ENCODE measurements at regions not wholly inside any gene's neighbourhood (a gene's known extent, or its start where the extent isn't known, plus 50 kb on each side); places are given as distances from the start of the nearest gene placed in this dataset.

DNA sequence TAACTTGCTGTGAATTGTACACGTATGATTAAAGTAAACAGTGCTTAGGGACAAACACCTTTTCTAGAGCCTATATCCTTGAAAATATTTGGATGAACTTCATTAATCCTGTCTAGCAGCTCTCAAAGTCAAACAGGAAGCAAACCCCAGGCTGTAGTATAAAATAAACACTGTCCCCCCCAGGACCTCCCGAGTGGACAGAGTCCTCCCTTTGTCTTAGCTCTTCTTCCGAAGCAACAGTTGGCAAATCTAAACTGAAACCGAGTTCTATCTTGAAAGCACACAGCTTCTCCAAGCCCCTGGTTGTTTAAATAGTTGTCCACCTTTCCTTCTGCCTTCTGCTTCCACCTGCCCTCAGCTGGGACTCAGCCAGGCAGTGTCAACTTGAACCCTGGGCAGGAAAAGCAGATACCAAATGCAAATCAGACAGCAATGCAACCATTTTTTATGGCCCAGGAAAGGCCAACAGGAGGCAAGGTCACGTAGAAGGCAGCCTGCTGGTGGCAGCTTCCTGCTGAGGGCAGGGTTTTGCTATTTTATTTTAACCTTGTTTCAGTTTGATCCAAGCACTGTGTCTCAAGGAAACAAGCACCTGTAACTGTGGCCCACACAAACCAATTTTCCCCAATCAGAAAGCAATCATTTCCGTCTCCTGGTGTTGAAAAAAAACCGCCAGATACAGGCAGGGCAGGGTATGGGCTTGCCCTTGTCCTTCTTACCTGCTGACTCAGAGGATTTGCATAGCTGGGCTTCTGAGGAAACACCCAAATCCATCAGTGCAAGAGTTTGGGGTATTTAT lies 110.3 kb upstream of the KIT start:
- Histone ChIP-seq H3K4me3 (replicated peaks in 1 of 3; ENCODE audit: insufficient read depth in 1 of 3, low read depth in 1 of 3, low read length in 3 of 3) (no peak overlapping the region), H3K9me1 (replicated peaks; ENCODE audit: control insufficient read depth, extremely low read depth, insufficient read depth, low read length) (no peaks in the 10 kb centered on the region), H3K4me1 (ENCODE audit: control insufficient read depth, extremely low read depth, insufficient read depth, low read length) (no peaks in the 10 kb centered on the region), H3K27me3 (ENCODE audit: control insufficient read depth in 2 of 2, insufficient read depth in 2 of 2, low read length in 2 of 2) (no peaks in the 10 kb centered on the region), H3K79me2 (ENCODE audit: control insufficient read depth, insufficient read depth, low read length) (no peaks in the 10 kb centered on the region), H2AFZ (ENCODE audit: low read depth, low read length) (no peak overlapping the region), H4K20me1 (replicated peaks; ENCODE audit: control insufficient read depth, extremely low read depth, insufficient read depth, low read length) (no peaks in the 10 kb centered on the region), H3K27ac (ENCODE audit: insufficient read depth, low read depth, low read length) (no peak overlapping the region), H3K9ac (replicated peaks; ENCODE audit: extremely low read depth, insufficient read depth, low read length) (no peak overlapping the region), H3K4me2 (ENCODE audit: insufficient read depth, low read length) (no peak overlapping the region), H3K36me3 (ENCODE audit: control insufficient read depth in 2 of 2, extremely low read depth in 1 of 2, insufficient read depth in 2 of 2, low read length in 2 of 2) (no peaks in the 10 kb centered on the region), H3K9me3 (replicated peaks; ENCODE audit: control insufficient read depth, insufficient read depth, low read length) (no peaks in the 10 kb centered on the region)
- dilution Hi-C loops (cut with MboI; ENCODE audit: extremely low pct_ligation_motif_present, low sequenced_read_pairs), result no loop called here
- intact Hi-C loops (cut with micrococcal nuclease), result no loop called here
- no peak for TF ChIP-seq JUN (IDR thresholded peaks at IDR 0.05; ENCODE audit: borderline replicate concordance, insufficient read depth, insufficient read length, low read depth)
- BruUV-seq (replicated peaks), result no TSS peak
- POLR2A ChIA-PET, result no interaction called here
- FAIRE-seq, result no peak
- DNase-seq (ENCODE audit: low read depth, low spot score), result no peak
- CTCF ChIA-PET, result no interaction called here

DNA sequence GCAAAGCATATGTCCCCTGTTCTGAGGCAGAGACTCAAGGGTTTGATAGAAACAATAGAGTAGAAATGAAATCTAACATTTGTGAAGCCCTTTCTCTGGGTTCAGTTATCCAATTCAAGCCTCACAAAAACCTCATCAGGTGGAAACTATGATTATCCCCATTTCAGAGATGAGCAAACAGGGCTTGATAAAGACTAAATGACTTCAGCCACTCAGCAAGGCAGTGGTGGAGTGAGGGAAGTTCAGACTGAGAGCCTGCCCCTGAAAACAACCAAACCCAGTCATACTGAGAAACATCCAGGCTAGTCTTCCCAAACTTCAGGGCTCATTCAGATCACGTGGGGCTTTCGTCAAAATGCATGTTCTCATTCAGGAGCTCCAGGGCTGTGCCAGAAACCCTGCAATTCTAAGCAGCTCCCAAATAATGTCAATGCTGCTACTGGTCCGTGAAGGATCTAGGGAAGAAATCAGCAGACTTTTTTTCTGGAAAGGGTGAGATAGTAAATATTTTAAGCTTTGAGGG lies 109.6 kb upstream of the KIT start:
- dilution Hi-C loops (cut with MboI; ENCODE audit: extremely low pct_ligation_motif_present, low sequenced_read_pairs), result no loop called here
- H3K9me1 ChIP-seq (replicated peaks; ENCODE audit: control insufficient read depth, extremely low read depth, insufficient read depth, low read length), result no peaks in the 10 kb centered on the region
- ChIA-PET CTCF (no interaction called here), POLR2A (no interaction called here)
- no peaks in the 10 kb centered on the region for H3K79me2 ChIP-seq (ENCODE audit: control insufficient read depth, insufficient read depth, low read length)
- H4K20me1 ChIP-seq (replicated peaks; ENCODE audit: control insufficient read depth, extremely low read depth, insufficient read depth, low read length), result no peaks in the 10 kb centered on the region
- BruUV-seq (replicated peaks), result no TSS peak
- H3K27ac ChIP-seq (ENCODE audit: insufficient read depth, low read depth, low read length), result no peak overlapping the region
- no peaks in the 10 kb centered on the region for H3K27me3 ChIP-seq (ENCODE audit: control insufficient read depth in 2 of 2, insufficient read depth in 2 of 2, low read length in 2 of 2)
- no peaks in the 10 kb centered on the region for H3K36me3 ChIP-seq (ENCODE audit: control insufficient read depth in 2 of 2, extremely low read depth in 1 of 2, insufficient read depth in 2 of 2, low read length in 2 of 2)
- H3K4me1 ChIP-seq (ENCODE audit: control insufficient read depth, extremely low read depth, insufficient read depth, low read length), result no peaks in the 10 kb centered on the region
- intact Hi-C loops (cut with micrococcal nuclease), result no loop called here
- no peak overlapping the region for H3K4me2 ChIP-seq (ENCODE audit: insufficient read depth, low read length)
- no peak overlapping the region for H2AFZ ChIP-seq (ENCODE audit: low read depth, low read length)
- no peaks in the 10 kb centered on the region for H3K9me3 ChIP-seq (replicated peaks; ENCODE audit: control insufficient read depth, insufficient read depth, low read length)
- H3K9ac ChIP-seq (replicated peaks; ENCODE audit: extremely low read depth, insufficient read depth, low read length), result no peak overlapping the region
- no peak overlapping the region for H3K4me3 ChIP-seq (replicated peaks in 1 of 3; ENCODE audit: insufficient read depth in 1 of 3, low read depth in 1 of 3, low read length in 3 of 3)
- DNase-seq (ENCODE audit: low read depth, low spot score), result no peak
- no peak for FAIRE-seq
- TF ChIP-seq POLR2AphosphoS5 (IDR thresholded peaks at IDR 0.05; ENCODE audit: insufficient read depth, low read depth, low read length) (no peak), MYC (IDR thresholded peaks at IDR 0.05; ENCODE audit: low read depth, low read length) (no peak), GATA2 (IDR thresholded peaks at IDR 0.05; ENCODE audit: insufficient read depth, insufficient read length, low read depth, low read length) (no peak), FOS (IDR thresholded peaks at IDR 0.05; ENCODE audit: borderline replicate concordance, insufficient read depth, low read length) (no peak), JUN (IDR thresholded peaks at IDR 0.05; ENCODE audit: borderline replicate concordance, insufficient read depth, insufficient read length, low read depth) (no peak), EZH2 (IDR thresholded peaks at IDR 0.05; ENCODE audit: borderline replicate concordance, low read depth, low read length, severe bottlenecking) (no peak), POLR2A (IDR thresholded peaks at IDR 0.05; ENCODE audit: low read depth, low read length) (no peak)
- TF ChIP-seq, protein P1, sequence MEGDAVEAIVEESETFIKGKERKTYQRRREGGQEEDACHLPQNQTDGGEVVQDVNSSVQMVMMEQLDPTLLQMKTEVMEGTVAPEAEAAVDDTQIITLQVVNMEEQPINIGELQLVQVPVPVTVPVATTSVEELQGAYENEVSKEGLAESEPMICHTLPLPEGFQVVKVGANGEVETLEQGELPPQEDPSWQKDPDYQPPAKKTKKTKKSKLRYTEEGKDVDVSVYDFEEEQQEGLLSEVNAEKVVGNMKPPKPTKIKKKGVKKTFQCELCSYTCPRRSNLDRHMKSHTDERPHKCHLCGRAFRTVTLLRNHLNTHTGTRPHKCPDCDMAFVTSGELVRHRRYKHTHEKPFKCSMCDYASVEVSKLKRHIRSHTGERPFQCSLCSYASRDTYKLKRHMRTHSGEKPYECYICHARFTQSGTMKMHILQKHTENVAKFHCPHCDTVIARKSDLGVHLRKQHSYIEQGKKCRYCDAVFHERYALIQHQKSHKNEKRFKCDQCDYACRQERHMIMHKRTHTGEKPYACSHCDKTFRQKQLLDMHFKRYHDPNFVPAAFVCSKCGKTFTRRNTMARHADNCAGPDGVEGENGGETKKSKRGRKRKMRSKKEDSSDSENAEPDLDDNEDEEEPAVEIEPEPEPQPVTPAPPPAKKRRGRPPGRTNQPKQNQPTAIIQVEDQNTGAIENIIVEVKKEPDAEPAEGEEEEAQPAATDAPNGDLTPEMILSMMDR (IDR thresholded peaks at IDR 0.05; ENCODE audit: extremely low read depth in 1 of 2, insufficient read depth in 1 of 2, low read depth in 1 of 2, low read length in 2 of 2), result no peak
- TF ChIP-seq, protein P2, sequence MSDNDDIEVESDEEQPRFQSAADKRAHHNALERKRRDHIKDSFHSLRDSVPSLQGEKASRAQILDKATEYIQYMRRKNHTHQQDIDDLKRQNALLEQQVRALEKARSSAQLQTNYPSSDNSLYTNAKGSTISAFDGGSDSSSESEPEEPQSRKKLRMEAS (IDR thresholded peaks at IDR 0.05; ENCODE audit: insufficient read depth, insufficient read length), result no peak
